WTC11 (cell line): ENCODE measurements at regions not wholly inside any gene's neighbourhood (a gene's known extent, or its start where the extent isn't known, plus 50 kb on each side); places are given as distances from the start of the nearest gene placed in this dataset.

Experiments used
- ATAC-seq: fragments of 200-7000 bp; cut with Tn5 transposase; 2 replicates; pipeline ENCODE4 v1.10.0; 2021; ENCODE audit warnings: mild to moderate bottlenecking, moderate library complexity
- CTCF ChIA-PET: fragments of 300-600 bp; sonication (Branson Sonifier 250); formaldehyde crosslinking; loops from one replicate; lab custom pipeline; 2021; ENCODE audit warnings: antibody characterized with exemption; lab: Charles Lee
- POLR2A ChIA-PET: fragments of 350-600 bp; sonication (Branson Sonifier 250); formaldehyde crosslinking; loops from one replicate; lab custom pipeline; 2021; ENCODE audit warnings: antibody characterized with exemption; lab: Charles Lee
- DNase-seq: peaks from one replicate; pipeline ENCODE4 v3.0.0; 2021; ENCODE audit warnings: low spot score
- H3K27ac Mint-ChIP-seq: 2 replicates; pipeline ENCODE4 v1.8.0; 2021; ENCODE audit warnings: mixed read lengths
- H3K27me3 Mint-ChIP-seq: 2 replicates; pipeline ENCODE4 v1.8.0; 2021; ENCODE audit warnings: low read depth, mild to moderate bottlenecking, moderate library complexity, mixed read lengths
- H3K36me3 Mint-ChIP-seq: 2 replicates; pipeline ENCODE4 v1.8.0; 2021; ENCODE audit warnings: mixed read lengths
- H3K4me1 Mint-ChIP-seq: 2 replicates; pipeline ENCODE4 v1.8.0; 2022; ENCODE audit warnings: mixed read lengths
- H3K4me3 Mint-ChIP-seq: 2 replicates; pipeline ENCODE4 v1.8.0; 2021; ENCODE audit warnings: mild to moderate bottlenecking, moderate library complexity, mixed read lengths
- H3K9me3 Mint-ChIP-seq: 2 replicates; pipeline ENCODE4 v1.8.0; 2021; ENCODE audit warnings: mixed read lengths
- ATF1 ChIP-seq: sonication (generic); formaldehyde crosslinking; IDR thresholded peaks from 2 replicates; pipeline ENCODE4 v1.8.1; 2023; ENCODE audit warnings: mild to moderate bottlenecking, moderate library complexity, missing genetic modification reagents
- ESRRA ChIP-seq: sonication (generic); formaldehyde crosslinking; IDR thresholded peaks from 2 replicates; pipeline ENCODE4 v1.8.1; 2022; ENCODE audit warnings: mild to moderate bottlenecking, missing genetic modification reagents, borderline replicate concordance
- FOXP1 ChIP-seq: sonication (generic); formaldehyde crosslinking; IDR thresholded peaks from 2 replicates; pipeline ENCODE4 v1.8.0; 2022; ENCODE audit warnings: missing genetic modification reagents, mild to moderate bottlenecking, moderate library complexity, borderline replicate concordance
- GRHL2 ChIP-seq: fragments of 250-450 bp; sonication (Bioruptor Pico); IDR thresholded peaks from 2 replicates; pipeline ENCODE4 v1.8.0; 2022; ENCODE audit warnings: mild to moderate bottlenecking, moderate library complexity; ENCODE audit not compliant: insufficient replicate concordance, severe bottlenecking
- NR3C1 ChIP-seq: sonication (generic); formaldehyde crosslinking; conservative IDR thresholded peaks from 2 replicates; pipeline ENCODE4 v1.8.1; 2023; ENCODE audit warnings: low read depth, mild to moderate bottlenecking, missing genetic modification reagents
- PRRX2 ChIP-seq: fragments of 250-450 bp; sonication (Bioruptor Pico); IDR thresholded peaks from 2 replicates; pipeline ENCODE4 v1.8.0; 2021; ENCODE audit warnings: mild to moderate bottlenecking
- TCF7 ChIP-seq: sonication (generic); formaldehyde crosslinking; IDR thresholded peaks from 2 replicates; pipeline ENCODE4 v1.8.0; 2022; ENCODE audit warnings: mild to moderate bottlenecking, low read depth, missing genetic modification reagents, moderate library complexity
- TEAD1 ChIP-seq: sonication (generic); formaldehyde crosslinking; IDR thresholded peaks from 2 replicates; pipeline ENCODE4 v1.8.0; 2022; ENCODE audit warnings: mild to moderate bottlenecking, missing genetic modification reagents
- ZNF121 ChIP-seq: sonication (generic); formaldehyde crosslinking; IDR thresholded peaks from 2 replicates; pipeline ENCODE4 v1.8.0; 2023; ENCODE audit warnings: missing genetic modification reagents
- ZNF219 ChIP-seq: sonication (generic); formaldehyde crosslinking; IDR thresholded peaks from 2 replicates; pipeline ENCODE4 v1.8.0; 2023; ENCODE audit warnings: missing genetic modification reagents, mild to moderate bottlenecking, borderline replicate concordance
- ZNF263 ChIP-seq: sonication (generic); formaldehyde crosslinking; IDR thresholded peaks from 2 replicates; pipeline ENCODE4 v1.8.1; 2022; ENCODE audit warnings: low read depth, mild to moderate bottlenecking, moderate library complexity, missing genetic modification reagents
- ZNF416 ChIP-seq: fragments of 250-450 bp; sonication (Bioruptor Pico); IDR thresholded peaks from 2 replicates; pipeline ENCODE4 v1.9.0; 2021; ENCODE audit warnings: mild to moderate bottlenecking, inconsistent platforms
- ZNF423 ChIP-seq: fragments of 250-450 bp; sonication (Bioruptor Pico); IDR thresholded peaks from 2 replicates; pipeline ENCODE4 v2.1.2; 2022; ENCODE audit warnings: mild to moderate bottlenecking, moderate library complexity
- ZNF671 ChIP-seq: fragments of 250-450 bp; sonication (Bioruptor Pico); IDR thresholded peaks from 2 replicates; pipeline ENCODE4 v1.8.0; 2021; ENCODE audit warnings: mild to moderate bottlenecking
- TF ChIP-seq, protein P1 (sequence below): fragments of 250-450 bp; sonication (Bioruptor Pico); IDR thresholded peaks from 2 replicates; pipeline ENCODE4 v1.9.0; 2021; ENCODE audit warnings: mild to moderate bottlenecking
- TF ChIP-seq, protein P2 (sequence below): sonication (generic); formaldehyde crosslinking; IDR thresholded peaks from 2 replicates; pipeline ENCODE4 v1.8.1; 2023; ENCODE audit warnings: mild to moderate bottlenecking, missing genetic modification reagents
- TF ChIP-seq, protein P3 (sequence below): fragments of 250-450 bp; sonication (Bioruptor Pico); conservative IDR thresholded peaks from 2 replicates; pipeline ENCODE4 v1.9.0; 2021; ENCODE audit warnings: mild to moderate bottlenecking
- TF ChIP-seq, protein P4 (sequence below): sonication (generic); formaldehyde crosslinking; IDR thresholded peaks from 2 replicates; pipeline ENCODE4 v1.8.0; 2022; ENCODE audit warnings: mild to moderate bottlenecking, missing genetic modification reagents

DNA sequence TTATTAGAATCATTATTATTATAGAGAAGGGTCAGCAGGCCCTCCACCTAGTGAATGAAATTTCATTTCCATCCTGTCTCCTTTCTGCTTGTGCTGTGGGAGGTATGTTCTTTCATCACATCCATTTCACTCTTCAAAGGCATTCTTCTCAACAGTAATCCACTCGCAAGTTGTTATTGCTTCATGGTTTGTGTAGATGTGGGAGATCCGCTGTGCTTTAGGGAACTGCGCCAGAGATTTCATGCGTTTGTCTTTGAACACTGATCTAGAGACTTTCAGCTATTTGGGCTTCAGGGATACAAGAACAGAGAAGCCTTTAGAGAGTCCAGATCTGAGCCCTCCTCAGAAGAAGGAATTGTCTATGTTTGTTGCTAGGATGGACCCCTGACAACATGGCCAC, 53.5 kb upstream of the PUDP start:
- peaks cover 7% of the 10 kb centered on the region; the same call in 1 of the 2 replicates for H3K9me3 Mint-ChIP-seq
- H3K27ac Mint-ChIP-seq = no peak overlapping the region
- ChIA-PET POLR2A (no interaction called here), CTCF (interaction anchor here (1.8 kb wide), 1 partner anchor 10 kb away, joined by 7 read pairs; no protein-coding TSS in a partner anchor)
- DNase-seq (no peak), ATAC-seq (no peak)
- no peaks in the 10 kb centered on the region for H3K36me3 Mint-ChIP-seq
- no peaks in the 10 kb centered on the region for H3K27me3 Mint-ChIP-seq
- TF ChIP-seq PRRX2 (CRISPR knock-in tag) = no peak
- no peak for TF ChIP-seq ZNF671
- no peak for TF ChIP-seq ZNF263
- TF ChIP-seq ATF1 (CRISPR knock-in tag) = no peak
- TF ChIP-seq, protein P1, sequence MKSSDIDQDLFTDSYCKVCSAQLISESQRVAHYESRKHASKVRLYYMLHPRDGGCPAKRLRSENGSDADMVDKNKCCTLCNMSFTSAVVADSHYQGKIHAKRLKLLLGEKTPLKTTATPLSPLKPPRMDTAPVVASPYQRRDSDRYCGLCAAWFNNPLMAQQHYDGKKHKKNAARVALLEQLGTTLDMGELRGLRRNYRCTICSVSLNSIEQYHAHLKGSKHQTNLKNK (CRISPR knock-in tag) = no peak
- no peak for TF ChIP-seq TEAD1
- TF ChIP-seq, protein P2, sequence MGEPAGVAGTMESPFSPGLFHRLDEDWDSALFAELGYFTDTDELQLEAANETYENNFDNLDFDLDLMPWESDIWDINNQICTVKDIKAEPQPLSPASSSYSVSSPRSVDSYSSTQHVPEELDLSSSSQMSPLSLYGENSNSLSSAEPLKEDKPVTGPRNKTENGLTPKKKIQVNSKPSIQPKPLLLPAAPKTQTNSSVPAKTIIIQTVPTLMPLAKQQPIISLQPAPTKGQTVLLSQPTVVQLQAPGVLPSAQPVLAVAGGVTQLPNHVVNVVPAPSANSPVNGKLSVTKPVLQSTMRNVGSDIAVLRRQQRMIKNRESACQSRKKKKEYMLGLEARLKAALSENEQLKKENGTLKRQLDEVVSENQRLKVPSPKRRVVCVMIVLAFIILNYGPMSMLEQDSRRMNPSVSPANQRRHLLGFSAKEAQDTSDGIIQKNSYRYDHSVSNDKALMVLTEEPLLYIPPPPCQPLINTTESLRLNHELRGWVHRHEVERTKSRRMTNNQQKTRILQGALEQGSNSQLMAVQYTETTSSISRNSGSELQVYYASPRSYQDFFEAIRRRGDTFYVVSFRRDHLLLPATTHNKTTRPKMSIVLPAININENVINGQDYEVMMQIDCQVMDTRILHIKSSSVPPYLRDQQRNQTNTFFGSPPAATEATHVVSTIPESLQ (CRISPR knock-in tag) = no peak
- H3K4me1 Mint-ChIP-seq = peaks cover 7% of the 10 kb centered on the region
- H3K4me3 Mint-ChIP-seq = no peak overlapping the region

DNA sequence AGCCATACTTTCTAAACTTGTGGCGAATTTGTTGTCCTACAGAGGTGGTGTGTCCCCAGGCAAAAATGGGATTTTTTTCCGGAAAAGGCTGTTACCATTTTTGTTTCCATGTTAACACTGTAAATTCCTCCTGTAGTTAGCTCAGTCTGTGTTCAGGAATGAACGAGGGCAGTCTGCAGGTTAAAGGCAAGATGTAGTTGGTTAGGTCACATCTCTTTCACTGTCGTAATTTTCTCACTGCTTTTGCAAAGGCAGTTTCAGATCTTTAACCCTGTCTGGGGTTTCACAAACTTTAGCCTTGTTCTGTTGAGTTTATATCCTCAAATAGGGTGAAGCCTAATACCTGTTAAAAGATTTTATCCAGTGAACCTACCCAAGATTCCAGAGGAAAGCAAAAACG, 50.5 kb upstream of the PUDP start:
- Mint-ChIP-seq H3K27ac (no peak overlapping the region), H3K27me3 (no peaks in the 10 kb centered on the region), H3K4me3 (no peak overlapping the region)
- no peak for DNase-seq
- no peak for TF ChIP-seq FOXP1 (CRISPR knock-in tag)
- TF ChIP-seq ESRRA (CRISPR knock-in tag) = no peak
- TF ChIP-seq, protein P3, sequence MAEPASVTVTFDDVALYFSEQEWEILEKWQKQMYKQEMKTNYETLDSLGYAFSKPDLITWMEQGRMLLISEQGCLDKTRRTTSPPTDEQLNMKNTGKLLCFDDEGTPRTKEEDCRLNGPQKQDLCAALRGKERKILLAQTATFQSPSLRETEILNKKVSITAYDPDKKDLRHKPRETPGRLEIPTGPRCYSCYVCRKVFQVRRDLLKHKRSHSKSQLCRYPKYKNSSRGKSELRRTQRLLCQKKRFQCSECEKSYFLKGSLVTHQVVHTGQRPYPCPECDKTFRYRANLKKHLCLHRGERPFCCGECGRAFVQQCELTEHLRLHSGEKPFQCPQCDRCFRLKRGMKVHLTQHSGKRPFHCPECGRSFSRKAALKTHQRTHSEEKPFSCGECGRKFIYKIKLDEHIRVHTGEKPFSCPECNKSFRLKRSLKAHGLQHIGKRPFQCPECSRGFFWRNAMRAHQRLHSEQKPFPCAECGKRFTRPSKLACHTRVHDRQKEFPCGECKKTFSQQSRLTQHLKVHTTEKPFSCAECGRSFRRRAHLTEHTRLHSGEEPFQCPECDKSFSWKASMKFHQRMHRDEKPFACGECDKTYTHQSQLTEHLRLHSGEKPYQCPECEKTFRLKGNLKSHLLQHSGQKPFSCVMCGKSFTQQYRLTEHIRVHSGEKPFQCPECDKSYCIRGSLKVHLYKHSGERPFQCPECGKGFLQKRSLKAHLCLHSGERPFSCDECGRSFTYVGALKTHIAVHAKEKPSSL (CRISPR knock-in tag) = no peak
- TF ChIP-seq, protein P4, sequence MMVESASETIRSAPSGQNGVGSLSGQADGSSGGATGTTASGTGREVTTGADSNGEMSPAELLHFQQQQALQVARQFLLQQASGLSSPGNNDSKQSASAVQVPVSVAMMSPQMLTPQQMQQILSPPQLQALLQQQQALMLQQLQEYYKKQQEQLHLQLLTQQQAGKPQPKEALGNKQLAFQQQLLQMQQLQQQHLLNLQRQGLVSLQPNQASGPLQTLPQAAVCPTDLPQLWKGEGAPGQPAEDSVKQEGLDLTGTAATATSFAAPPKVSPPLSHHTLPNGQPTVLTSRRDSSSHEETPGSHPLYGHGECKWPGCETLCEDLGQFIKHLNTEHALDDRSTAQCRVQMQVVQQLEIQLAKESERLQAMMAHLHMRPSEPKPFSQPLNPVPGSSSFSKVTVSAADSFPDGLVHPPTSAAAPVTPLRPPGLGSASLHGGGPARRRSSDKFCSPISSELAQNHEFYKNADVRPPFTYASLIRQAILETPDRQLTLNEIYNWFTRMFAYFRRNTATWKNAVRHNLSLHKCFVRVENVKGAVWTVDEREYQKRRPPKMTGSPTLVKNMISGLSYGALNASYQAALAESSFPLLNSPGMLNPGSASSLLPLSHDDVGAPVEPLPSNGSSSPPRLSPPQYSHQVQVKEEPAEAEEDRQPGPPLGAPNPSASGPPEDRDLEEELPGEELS = no peak
- TF ChIP-seq NR3C1 (CRISPR knock-in tag) = no peak
- TF ChIP-seq ZNF416 (CRISPR knock-in tag) = no peak
- no peak for TF ChIP-seq ZNF121 (CRISPR knock-in tag)
- TF ChIP-seq TCF7 (CRISPR knock-in tag) = no peak
- TF ChIP-seq ZNF219 (CRISPR knock-in tag) = no peak
- no peak for TF ChIP-seq GRHL2 (CRISPR knock-in tag)
- TF ChIP-seq ZNF423 (CRISPR knock-in tag) = no peak
- TF ChIP-seq, all 79 proteins: peak for 0
- ChIA-PET POLR2A (no interaction called here), CTCF (no interaction called here)
- Mint-ChIP-seq H3K9me3 (peaks cover 7% of the 10 kb centered on the region; the same call in 1 of the 2 replicates), H3K4me1 (peaks cover 19% of the 10 kb centered on the region), H3K36me3 (no peaks in the 10 kb centered on the region)
- ATAC-seq = no peak
